H1 (cell line): ENCODE measurements at regions not wholly inside any gene's neighbourhood (a gene's known extent, or its start where the extent isn't known, plus 50 kb on each side); places are given as distances from the start of the nearest gene placed in this dataset.

Source experiments
- CTCF ChIA-PET: fragments of 300-600 bp; sonication (Branson Sonifier 250); formaldehyde crosslinking; loops from one replicate; lab custom pipeline; 2021; ENCODE audit not compliant: partially characterized antibody; lab: Charles Lee
- POLR2A ChIA-PET: fragments of 300-600 bp; sonication (Branson Sonifier 250); formaldehyde crosslinking; loops from one replicate; lab custom pipeline; 2021; ENCODE audit warnings: inconsistent platforms; ENCODE audit not compliant: partially characterized antibody; lab: Charles Lee
- DNase-seq, 2 experiments: peaks; one replicate each; pipeline versions ENCODE4 v3.0.0 to v3.0.0-alpha.2; 2010 to 2022; ENCODE audit warnings: low spot score in 2 of 2, low read depth in 1 of 2, mixed read lengths in 1 of 2
- FAIRE-seq: peaks from 2 replicates; lab custom pipeline; 2011; peaks lifted over from hg19 to GRCh38; lab: Jason Lieb, UNC
- H2AFZ ChIP-seq: 2 replicates; pipeline ENCODE4 v1.8.1; 2012; ENCODE audit warnings: low read length, inconsistent platforms
- H2AK5ac ChIP-seq: 2 replicates; pipeline ENCODE4 v1.6.1; 2013; ENCODE audit warnings: low read depth, low read length
- H2BK120ac ChIP-seq: replicated peaks from 2 replicates; pipeline ENCODE3; 2013; ENCODE audit warnings: low read depth, low read length, inconsistent platforms
- H2BK12ac ChIP-seq: 2 replicates; pipeline ENCODE4 v1.6.1; 2013; ENCODE audit warnings: low read depth, low read length
- H2BK15ac ChIP-seq: 2 replicates; pipeline ENCODE4 v1.6.1; 2013; ENCODE audit warnings: low read length
- H2BK20ac ChIP-seq: 2 replicates; pipeline ENCODE4 v1.6.1; 2013; ENCODE audit warnings: low read length
- H2BK5ac ChIP-seq: 2 replicates; pipeline ENCODE4 v1.6.1; 2013; ENCODE audit warnings: low read depth, low read length
- H3K14ac ChIP-seq: 2 replicates; pipeline ENCODE4 v1.6.1; 2013; ENCODE audit warnings: inconsistent platforms; ENCODE audit not compliant: insufficient read length
- H3K18ac ChIP-seq: 2 replicates; pipeline ENCODE4 v1.6.1; 2013; ENCODE audit warnings: low read length; ENCODE audit errors: extremely low read depth
- H3K23ac ChIP-seq: 2 replicates; pipeline ENCODE4 v1.6.1; 2013; ENCODE audit warnings: inconsistent platforms; ENCODE audit not compliant: insufficient read length
- H3K23me2 ChIP-seq: 2 replicates; pipeline ENCODE4 v1.6.1; 2013; ENCODE audit warnings: low read depth, low read length
- H3K27ac ChIP-seq: 2 replicates; pipeline ENCODE4 v1.6.1; 2011; ENCODE audit warnings: low read depth, low read length, inconsistent platforms
- H3K27me3 ChIP-seq, 4 experiments: replicated peaks in 1 of 4; 1 replicate in 1 of 4; 2 replicates in 3 of 4; pipeline versions ENCODE4 v1.6.1 to v1.8.1; 2011 to 2013; ENCODE audit warnings: low read length in 3 of 4, mild to moderate bottlenecking in 3 of 4, inconsistent platforms in 2 of 4, mixed read lengths in 2 of 4, moderate library complexity in 1 of 4; ENCODE audit not compliant: control insufficient read depth in 3 of 4, insufficient read depth in 3 of 4; ENCODE audit errors: extremely low read depth in 1 of 4
- H3K36me3 ChIP-seq, 4 experiments: 2 replicates each; pipeline versions ENCODE4 v1.6.1 to v1.8.1; 2011 to 2013; ENCODE audit warnings: mild to moderate bottlenecking in 4 of 4, low read length in 3 of 4, moderate library complexity in 2 of 4, control low read depth in 1 of 4, inconsistent platforms in 1 of 4; ENCODE audit not compliant: insufficient read depth in 4 of 4, control insufficient read depth in 2 of 4
- H3K4ac ChIP-seq: replicated peaks from 2 replicates; pipeline ENCODE3; 2013; ENCODE audit warnings: low read length, low read depth, mixed read lengths, inconsistent platforms; ENCODE audit not compliant: insufficient read length
- H3K4me1 ChIP-seq, 4 experiments: replicated peaks in 1 of 4; 1 replicate in 1 of 4; 2 replicates in 3 of 4; pipeline versions ENCODE4 v1.6.1 to v1.8.1; 2011 to 2013; ENCODE audit warnings: low read length in 3 of 4, inconsistent platforms in 2 of 4, mixed read lengths in 1 of 4; ENCODE audit not compliant: insufficient read depth in 4 of 4, control insufficient read depth in 3 of 4
- H3K4me2 ChIP-seq, 2 experiments: 2 replicates each; pipeline versions ENCODE4 v1.6.1 to v1.8.1; 2011 to 2013; ENCODE audit warnings: low read depth in 2 of 2, low read length in 2 of 2, control low read depth in 1 of 2, inconsistent platforms in 1 of 2, mild to moderate bottlenecking in 1 of 2; ENCODE audit not compliant: insufficient read depth in 1 of 2
- H3K4me3 ChIP-seq, 4 experiments: fragments of 200-600, 300-600 bp in 1 of 4; sonication (generic), shearing (Covaris generic), sonication (Bioruptor Twin) in 1 of 4; 2 replicates each; pipeline versions ENCODE4 v1.5.1 to v1.8.1; 2011 to 2016; ENCODE audit warnings: low read length in 4 of 4, low read depth in 3 of 4, control low read depth in 2 of 4, inconsistent platforms in 2 of 4, mild to moderate bottlenecking in 2 of 4, mixed read lengths in 1 of 4, moderate library complexity in 1 of 4; ENCODE audit not compliant: insufficient read depth in 2 of 4; ENCODE audit errors: extremely low read depth in 1 of 4
- H3K56ac ChIP-seq: replicated peaks from 2 replicates; pipeline ENCODE3; 2013; ENCODE audit warnings: low read depth, mild to moderate bottlenecking, mixed read lengths, low read length, inconsistent platforms; ENCODE audit not compliant: insufficient read length
- H3K79me1 ChIP-seq: 2 replicates; pipeline ENCODE4 v1.6.1; 2013; ENCODE audit warnings: low read depth, low read length, control low read depth
- H3K79me2 ChIP-seq, 2 experiments: 2 replicates each; pipeline versions ENCODE4 v1.6.1 to v1.8.1; 2012 to 2013; ENCODE audit warnings: low read length in 2 of 2, mild to moderate bottlenecking in 2 of 2, inconsistent platforms in 1 of 2; ENCODE audit not compliant: insufficient read depth in 2 of 2, control insufficient read depth in 1 of 2
- H3K9ac ChIP-seq, 4 experiments: replicated peaks in 1 of 4; 1 replicate in 1 of 4; 2 replicates in 3 of 4; pipeline versions ENCODE4 v1.6.1 to v1.8.1; 2011 to 2013; ENCODE audit warnings: low read depth in 3 of 4, low read length in 3 of 4, control low read depth in 2 of 4, mild to moderate bottlenecking in 2 of 4, moderate library complexity in 2 of 4, inconsistent platforms in 1 of 4; ENCODE audit errors: extremely low read depth in 1 of 4
- H3K9me3 ChIP-seq, 2 experiments: 2 replicates each; pipeline versions ENCODE4 v1.6.1 to v1.8.1; 2012 to 2013; ENCODE audit warnings: mild to moderate bottlenecking in 2 of 2, moderate library complexity in 2 of 2, control low read depth in 1 of 2, inconsistent platforms in 1 of 2, low read depth in 1 of 2, low read length in 1 of 2, mixed read lengths in 1 of 2; ENCODE audit not compliant: insufficient read depth in 2 of 2
- H4K20me1 ChIP-seq, 2 experiments: replicated peaks in 1 of 2; 2 replicates each; pipeline versions ENCODE3 to v1.8.1; 2011 to 2013; ENCODE audit warnings: inconsistent platforms in 2 of 2, low read length in 2 of 2, mild to moderate bottlenecking in 1 of 2; ENCODE audit not compliant: insufficient read depth in 2 of 2, control insufficient read depth in 1 of 2
- H4K5ac ChIP-seq: 2 replicates; pipeline ENCODE4 v1.6.1; 2013; ENCODE audit warnings: low read length, low read depth, mixed read lengths, inconsistent platforms; ENCODE audit not compliant: insufficient read length
- H4K8ac ChIP-seq: 2 replicates; pipeline ENCODE4 v1.8.0; 2013; ENCODE audit warnings: mild to moderate bottlenecking, moderate library complexity, low read length, inconsistent platforms; ENCODE audit not compliant: insufficient read depth; ENCODE audit errors: extremely low read depth
- H4K91ac ChIP-seq: replicated peaks from 2 replicates; pipeline ENCODE3; 2013; ENCODE audit warnings: low read length, mixed read lengths, inconsistent platforms; ENCODE audit not compliant: insufficient read length
- BACH1 ChIP-seq: IDR thresholded peaks from 2 replicates; pipeline ENCODE4 v1.6.1; 2012; ENCODE audit warnings: low read length, improper control_type of control experiment
- CBX8 ChIP-seq: fragments of 300-800, 300-1000 bp; sonication (generic); IDR thresholded peaks from 2 replicates; pipeline ENCODE4 v1.7.1; 2016; ENCODE audit warnings: low read depth, low read length, borderline replicate concordance
- CEBPB ChIP-seq: IDR thresholded peaks from 2 replicates; pipeline ENCODE4 v1.6.1; 2012; ENCODE audit warnings: low read depth, low read length
- CHD2 ChIP-seq: IDR thresholded peaks from 2 replicates; pipeline ENCODE4 v1.6.1; 2012; ENCODE audit warnings: low read length, improper control_type of control experiment
- E2F6 ChIP-seq: IDR thresholded peaks from 2 replicates; pipeline ENCODE4 v1.6.1; 2012; ENCODE audit warnings: inconsistent platforms
- EGR1 ChIP-seq: IDR thresholded peaks from 2 replicates; pipeline ENCODE4 v1.6.1; 2011; ENCODE audit warnings: low read depth, low read length, borderline replicate concordance
- GTF2F1 ChIP-seq: IDR thresholded peaks from 2 replicates; pipeline ENCODE4 v1.6.1; 2012; ENCODE audit warnings: low read depth, low read length, improper control_type of control experiment, borderline replicate concordance
- JUN ChIP-seq: IDR thresholded peaks from 2 replicates; pipeline ENCODE4 v1.6.1; 2011; ENCODE audit warnings: low read depth, mild to moderate bottlenecking, improper control_type of control experiment, low read length
- JUND ChIP-seq: IDR thresholded peaks from 2 replicates; pipeline ENCODE4 v1.6.1; 2011; ENCODE audit warnings: mild to moderate bottlenecking, improper control_type of control experiment, low read length
- KDM4A ChIP-seq: IDR thresholded peaks from one replicate; pipeline ENCODE4 v1.7.1; 2012; ENCODE audit warnings: low read depth, mild to moderate bottlenecking, moderate library complexity, low read length, inconsistent platforms; ENCODE audit not compliant: severe bottlenecking
- PHF8 ChIP-seq: fragments of 200-600 bp; sonication (generic); conservative IDR thresholded peaks from 2 replicates; pipeline ENCODE4 v1.7.1; 2012; ENCODE audit warnings: low read depth, mild to moderate bottlenecking, inconsistent platforms, low read length, moderate library complexity
- POU5F1 ChIP-seq: IDR thresholded peaks from 2 replicates; pipeline ENCODE4 v1.6.1; 2011; ENCODE audit warnings: low read depth, mild to moderate bottlenecking, low read length, moderate library complexity
- TEAD4 ChIP-seq: IDR thresholded peaks from 2 replicates; pipeline ENCODE4 v1.6.1; 2012; ENCODE audit warnings: low read depth, low read length, inconsistent platforms, mixed read lengths
- USF2 ChIP-seq: IDR thresholded peaks from 2 replicates; pipeline ENCODE4 v1.6.1; 2011; ENCODE audit warnings: low read length, improper control_type of control experiment
- YY1 ChIP-seq: IDR thresholded peaks from 2 replicates; pipeline ENCODE4 v1.6.1; 2011; ENCODE audit warnings: low read depth, mild to moderate bottlenecking, low read length
- whole genome bisulfite sequencing, 2 experiments: shearing (Covaris generic) in 1 of 2; methylation state at CpG; one replicate each; pipeline versions ENCODE4 v1.1.6 to v1.1.7; 2013 to 2015; ENCODE audit warnings: low lambda C conversion rate in 2 of 2, mixed read lengths in 2 of 2, inconsistent platforms in 1 of 2, low coverage in 1 of 2, missing lambda C conversion rate in 1 of 2; ENCODE audit not compliant: insufficient replicate concordance in 2 of 2, insufficient coverage in 1 of 2, insufficient read length in 1 of 2; ENCODE audit errors: extremely low coverage in 1 of 2, missing lambda C conversion rate in 1 of 2; 5-methylcytosine and 5-hydroxymethylcytosine counted together

GRCh38 chr21:17402937-17403336, 109.9 kb upstream of the CXADR start:
- Histone ChIP-seq H3K23me2 (no peaks in the 10 kb centered on the region; the same call in 1 of the 2 replicates), H3K56ac (no peak overlapping the region), H2BK12ac (no peak overlapping the region), H2AK5ac (no peak overlapping the region), H2BK15ac (no peak overlapping the region), H3K4ac (no peak overlapping the region), H3K4me1 (no peaks in the 10 kb centered on the region), H3K79me1 (no peaks in the 10 kb centered on the region), H4K5ac (no peak overlapping the region), H3K4me3 (no peak overlapping the region), H3K23ac (no peak overlapping the region), H3K14ac (no peak overlapping the region), H2BK20ac (no peak overlapping the region), H2AFZ (no peak overlapping the region), H3K79me2 (no peaks in the 10 kb centered on the region), H3K27ac (no peak overlapping the region), H3K9ac (no peak overlapping the region), H3K9me3 (peaks cover 0 to 6% of the 10 kb centered on the region in 2 experiments; a peak in 1 of 4 replicates), H4K8ac (no peak overlapping the region), H2BK120ac (no peak overlapping the region), H3K18ac (no peak overlapping the region), H4K91ac (no peak overlapping the region), H4K20me1 (no peaks in the 10 kb centered on the region), H2BK5ac (no peak overlapping the region), H3K4me2 (no peak overlapping the region), H3K36me3 (no peaks in the 10 kb centered on the region), H3K27me3 (no peaks in the 10 kb centered on the region)
- WGBS, 2 experiments: 95% methylated on average over 3 of the region's 3 CpGs; no CpG with 5 or more reads in 1 of the 2 experiments
- DNase-seq: no peak
- POLR2A ChIA-PET: no interaction called here
- FAIRE-seq: no peak
- CTCF ChIA-PET: no interaction called here
- TF ChIP-seq YY1 (no peak), CHD2 (no peak), CEBPB (no peak), GTF2F1 (no peak), JUND (no peak), POU5F1 (no peak), TEAD4 (no peak), BACH1 (no peak), CBX8 (no peak), USF2 (no peak), PHF8 (no peak), JUN (no peak), KDM4A (no peak), E2F6 (no peak), EGR1 (no peak)
